ENCODE measurements at regions not wholly inside any gene's neighbourhood (a gene's known extent, or its start where the extent isn't known, plus 50 kb on each side); places are given as distances from the start of the nearest gene placed in this dataset.

DNA sequence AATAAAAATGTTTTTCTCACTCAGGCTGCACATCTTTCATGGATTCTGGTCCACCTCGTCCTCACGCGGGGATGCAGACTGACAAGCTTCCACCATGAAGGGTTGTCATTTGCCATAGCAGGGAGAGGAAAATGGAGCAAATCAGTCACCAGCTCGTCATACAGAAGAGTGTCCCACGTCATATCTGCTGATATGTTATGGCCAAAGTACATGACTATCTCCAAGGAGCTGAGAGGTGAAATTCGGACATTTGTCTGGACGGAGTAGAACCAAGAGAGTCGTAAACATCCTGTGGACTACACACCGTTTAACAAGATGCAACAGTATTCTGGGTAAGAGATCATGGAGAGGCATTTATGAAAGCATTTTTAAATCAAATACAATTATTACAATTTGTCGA is 75.3 kb upstream of the MYOCD start:
- TF ChIP-seq, protein P1, sequence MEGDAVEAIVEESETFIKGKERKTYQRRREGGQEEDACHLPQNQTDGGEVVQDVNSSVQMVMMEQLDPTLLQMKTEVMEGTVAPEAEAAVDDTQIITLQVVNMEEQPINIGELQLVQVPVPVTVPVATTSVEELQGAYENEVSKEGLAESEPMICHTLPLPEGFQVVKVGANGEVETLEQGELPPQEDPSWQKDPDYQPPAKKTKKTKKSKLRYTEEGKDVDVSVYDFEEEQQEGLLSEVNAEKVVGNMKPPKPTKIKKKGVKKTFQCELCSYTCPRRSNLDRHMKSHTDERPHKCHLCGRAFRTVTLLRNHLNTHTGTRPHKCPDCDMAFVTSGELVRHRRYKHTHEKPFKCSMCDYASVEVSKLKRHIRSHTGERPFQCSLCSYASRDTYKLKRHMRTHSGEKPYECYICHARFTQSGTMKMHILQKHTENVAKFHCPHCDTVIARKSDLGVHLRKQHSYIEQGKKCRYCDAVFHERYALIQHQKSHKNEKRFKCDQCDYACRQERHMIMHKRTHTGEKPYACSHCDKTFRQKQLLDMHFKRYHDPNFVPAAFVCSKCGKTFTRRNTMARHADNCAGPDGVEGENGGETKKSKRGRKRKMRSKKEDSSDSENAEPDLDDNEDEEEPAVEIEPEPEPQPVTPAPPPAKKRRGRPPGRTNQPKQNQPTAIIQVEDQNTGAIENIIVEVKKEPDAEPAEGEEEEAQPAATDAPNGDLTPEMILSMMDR (IDR thresholded peaks at IDR 0.05) = no peak
- TF ChIP-seq POLR2A (IDR thresholded peaks at IDR 0.05) = no peak

Measured in tibial nerve (tissue), 3 donors.